ENCODE measurements at regions not wholly inside any gene's neighbourhood (a gene's known extent, or its start where the extent isn't known, plus 50 kb on each side); places are given as distances from the start of the nearest gene placed in this dataset.

- TF ChIP-seq, protein P1, sequence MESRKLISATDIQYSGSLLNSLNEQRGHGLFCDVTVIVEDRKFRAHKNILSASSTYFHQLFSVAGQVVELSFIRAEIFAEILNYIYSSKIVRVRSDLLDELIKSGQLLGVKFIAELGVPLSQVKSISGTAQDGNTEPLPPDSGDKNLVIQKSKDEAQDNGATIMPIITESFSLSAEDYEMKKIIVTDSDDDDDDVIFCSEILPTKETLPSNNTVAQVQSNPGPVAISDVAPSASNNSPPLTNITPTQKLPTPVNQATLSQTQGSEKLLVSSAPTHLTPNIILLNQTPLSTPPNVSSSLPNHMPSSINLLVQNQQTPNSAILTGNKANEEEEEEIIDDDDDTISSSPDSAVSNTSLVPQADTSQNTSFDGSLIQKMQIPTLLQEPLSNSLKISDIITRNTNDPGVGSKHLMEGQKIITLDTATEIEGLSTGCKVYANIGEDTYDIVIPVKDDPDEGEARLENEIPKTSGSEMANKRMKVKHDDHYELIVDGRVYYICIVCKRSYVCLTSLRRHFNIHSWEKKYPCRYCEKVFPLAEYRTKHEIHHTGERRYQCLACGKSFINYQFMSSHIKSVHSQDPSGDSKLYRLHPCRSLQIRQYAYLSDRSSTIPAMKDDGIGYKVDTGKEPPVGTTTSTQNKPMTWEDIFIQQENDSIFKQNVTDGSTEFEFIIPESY (IDR thresholded peaks at IDR 0.05; ENCODE audit: borderline replicate concordance, low read depth) = no peak
- TF ChIP-seq JUND (IDR thresholded peaks at IDR 0.05) (no peak), GABPA (IDR thresholded peaks at IDR 0.05; ENCODE audit: low read depth) (no peak), CTCF (IDR thresholded peaks at IDR 0.05) (no peak), EP300 (IDR thresholded peaks at IDR 0.05; ENCODE audit: borderline replicate concordance in 1 of 2, low read depth in 1 of 2, low read length in 1 of 2) (no peak), PBX3 (IDR thresholded peaks at IDR 0.05) (no peak), EZH2phosphoT487 (IDR thresholded peaks at IDR 0.05; ENCODE audit: borderline replicate concordance, low read depth) (no peak), FOXJ3 (CRISPR knock-in tag; IDR thresholded peaks at IDR 0.05) (no peak)
Measured at GRCh38 chr4:123649250-123649644, 252.7 kb downstream of the SPRY1 start (continued).

- Histone ChIP-seq H3K4me2 (no peak overlapping the region), H3F3A (replicated peaks; ENCODE audit: insufficient read depth) (peaks cover 7% of the 10 kb centered on the region), H3K9ac (no peak overlapping the region), H3K4me3 (ENCODE audit: low read depth in 2 of 2, low read length in 1 of 2) (no peak overlapping the region), H4K20me1 (ENCODE audit: insufficient read depth) (no peaks in the 10 kb centered on the region), H3K27me3 (ENCODE audit: insufficient read depth) (no peaks in the 10 kb centered on the region), H3K9me2 (no peaks in the 10 kb centered on the region), H3K27ac (ENCODE audit: low read depth in 2 of 2, low read length in 1 of 2) (peak overlapping the region; percentile 22 to 36; a peak in 2 of 4 replicates), H3K9me3 (no peaks in the 10 kb centered on the region; the same call in 1 of the 2 replicates), H3K36me3 (replicated peaks in 1 of 2; ENCODE audit: control insufficient read depth in 1 of 2, insufficient read depth in 2 of 2, low read length in 1 of 2) (no peaks in the 10 kb centered on the region), H3K79me2 (ENCODE audit: insufficient read depth) (no peaks in the 10 kb centered on the region), H2AFZ (ENCODE audit: low read depth) (peak overlapping the region; percentile 32; the same call in 1 of the 2 replicates), H3K4me1 (ENCODE audit: control insufficient read depth in 1 of 2, insufficient read depth in 2 of 2, low read depth in 1 of 2, low read length in 1 of 2) (peaks cover 0 to 4% of the 10 kb centered on the region in 2 experiments; a peak in 1 of 4 replicates)
- CTCF ChIA-PET = interaction anchor here (0.7 to 2.6 kb wide), 6 partner anchors 11 to 547 kb away, joined by 3 to 17 read pairs (median 3); no protein-coding TSS in a partner anchor
- 74% methylated on average over 11 of the region's 11 CpGs for WGBS (ENCODE audit: low lambda C conversion rate)
- POLR2A ChIA-PET = no interaction called here
- TF ChIP-seq GATA2 (CRISPR knock-in tag; IDR thresholded peaks at IDR 0.05) = no peak
- TF ChIP-seq RCOR1 (IDR thresholded peaks at IDR 0.05; ENCODE audit: low read length) = no peak
- TF ChIP-seq TCF12 (IDR thresholded peaks at IDR 0.05) = 0 out of 2 replicates have a peak, but pooled peaks have one; percentile 10
- no peak for DNase-seq
Measured at GRCh38 chr4:123649645-123650391, 253.2 kb downstream of the SPRY1 start.

Measured in SK-N-SH (cell line).